Effector memory CD8-positive, alpha-beta T cell (primary cell): ENCODE measurements at regions not wholly inside any gene's neighbourhood (a gene's known extent, or its start where the extent isn't known, plus 50 kb on each side); places are given as distances from the start of the nearest gene placed in this dataset.

Experiments used
- ATAC-seq: fragments of 150-1000 bp; cut with Tn5 transposase; replicated peaks from 2 replicates; pipeline ENCODE4 v1.10.0; 2021; ENCODE audit warnings: mild to moderate bottlenecking, moderate library complexity
- DNase-seq, 3 experiments: peaks; one replicate each; pipeline ENCODE4 v3.0.0; 2021
- H3K27ac Mint-ChIP-seq, 2 donors: one replicate each; pipeline ENCODE4 v1.8.0; 2022; ENCODE audit warnings: mild to moderate bottlenecking in 2 of 2, mixed read lengths in 2 of 2, moderate library complexity in 2 of 2
- H3K27me3 Mint-ChIP-seq, 2 donors: one replicate each; pipeline ENCODE4 v1.8.0; 2022; ENCODE audit warnings: mixed read lengths in 2 of 2
- H3K36me3 Mint-ChIP-seq: one replicate; pipeline ENCODE4 v1.8.0; 2022; ENCODE audit warnings: mild to moderate bottlenecking, moderate library complexity, mixed read lengths; ENCODE audit not compliant: insufficient read depth
- H3K4me1 Mint-ChIP-seq, 2 donors: one replicate each; pipeline ENCODE4 v1.8.0; 2022; ENCODE audit warnings: low read depth in 2 of 2, mixed read lengths in 2 of 2
- H3K4me3 Mint-ChIP-seq, 2 donors: one replicate each; pipeline ENCODE4 v1.8.0; 2022; ENCODE audit warnings: mild to moderate bottlenecking in 2 of 2, mixed read lengths in 2 of 2, moderate library complexity in 2 of 2
- H3K9me3 Mint-ChIP-seq, 2 donors: one replicate each; pipeline ENCODE4 v1.8.0; 2022; ENCODE audit warnings: mixed read lengths in 2 of 2

DNA sequence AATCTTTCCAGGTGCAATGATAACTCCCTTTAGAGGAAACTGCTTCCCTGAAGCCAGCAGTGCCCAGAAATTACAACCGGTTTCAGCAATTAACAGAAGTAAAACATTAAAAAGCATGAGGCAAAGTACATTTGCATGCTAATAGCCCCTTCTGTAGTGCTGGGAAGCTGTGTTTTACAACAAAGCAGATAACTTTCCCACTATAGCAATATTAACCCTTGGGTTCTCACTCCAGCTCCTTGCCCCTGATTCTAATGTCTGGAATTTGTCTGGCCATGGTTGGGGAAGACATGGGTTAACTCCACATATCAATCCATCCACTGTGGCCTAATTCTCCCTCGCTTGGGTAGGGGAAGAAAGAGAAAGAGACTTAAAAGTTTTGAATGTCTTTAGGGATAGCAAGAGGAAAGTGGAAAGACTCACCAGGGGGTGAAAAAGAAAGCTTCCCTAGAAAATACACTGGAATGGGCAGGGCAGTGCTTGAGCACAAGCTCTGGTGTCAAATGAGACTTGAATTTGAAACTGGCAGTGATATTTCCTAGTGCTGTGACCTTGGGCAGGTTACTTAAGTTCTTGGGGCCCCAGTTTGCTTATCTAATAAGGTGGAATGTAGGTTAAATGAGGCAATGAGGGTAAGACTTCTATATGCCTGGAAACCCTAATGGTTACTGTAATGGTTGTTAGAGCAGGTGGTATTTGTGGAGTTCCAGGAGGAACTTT lies 102.0 kb downstream of the SOX9 start:
- H3K27ac Mint-ChIP-seq, result no peak overlapping the region

DNA sequence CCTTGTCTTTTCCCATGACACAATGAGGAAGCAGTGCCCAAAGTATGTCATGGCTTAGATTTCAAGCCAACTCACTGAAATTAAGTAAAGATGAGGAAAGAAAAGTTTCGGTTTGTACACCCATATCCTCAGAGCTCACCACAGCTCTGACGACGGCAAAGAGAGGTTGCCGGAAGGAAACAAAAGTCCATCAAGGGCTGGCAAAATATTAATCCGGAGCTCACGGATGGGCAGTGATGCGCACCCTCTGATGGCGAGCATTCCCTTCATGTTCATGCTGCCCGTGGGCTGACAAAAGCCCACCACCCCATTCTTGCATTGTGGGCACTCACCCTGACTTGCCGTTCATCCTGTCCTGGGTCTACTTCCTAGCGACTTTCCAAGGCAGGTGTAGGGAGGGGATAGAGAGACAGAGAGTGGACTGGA lies 103.1 kb downstream of the SOX9 start:
- no peak for DNase-seq
- Mint-ChIP-seq H3K4me3 (no peak overlapping the region), H3K27ac (no peak overlapping the region), H3K27me3 (peaks cover 7 to 23% of the 10 kb centered on the region in 2 donors), H3K9me3 (peaks cover 0 to under 1% of the 10 kb centered on the region in 2 donors), H3K4me1 (no peaks in the 10 kb centered on the region), H3K36me3 (no peaks in the 10 kb centered on the region)
- no peak for ATAC-seq

More for the DNA sequence above, 102.0 kb downstream of the SOX9 start:
- ATAC-seq (no peak), DNase-seq (no peak)
- Mint-ChIP-seq H3K27me3 (peaks cover 14 to 31% of the 10 kb centered on the region in 2 donors), H3K36me3 (no peaks in the 10 kb centered on the region), H3K9me3 (peaks cover 0 to 6% of the 10 kb centered on the region in 2 donors), H3K4me1 (no peaks in the 10 kb centered on the region), H3K4me3 (no peak overlapping the region)

DNA sequence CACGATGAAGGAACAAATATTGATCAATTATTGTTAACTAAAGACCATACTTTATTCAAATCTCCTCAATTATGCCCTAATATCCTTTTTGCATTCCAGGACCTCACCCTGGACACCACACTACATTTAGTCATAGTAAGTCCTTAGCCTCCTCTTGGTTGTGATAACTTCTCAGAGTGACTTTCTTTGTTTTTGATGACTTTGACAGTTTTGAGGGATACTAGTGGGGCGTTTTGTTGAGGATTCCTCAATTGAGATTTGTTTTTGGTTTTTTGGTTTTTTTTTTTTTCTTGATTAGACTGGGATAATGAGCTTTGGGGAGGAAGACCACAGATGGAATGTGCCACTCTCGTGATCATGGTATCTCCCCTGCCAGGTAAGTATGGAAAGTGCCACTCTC lies 105.5 kb downstream of the SOX9 start:
- DNase-seq (no peak), ATAC-seq (no peak)
- Mint-ChIP-seq H3K9me3 (no peaks in the 10 kb centered on the region), H3K4me3 (no peak overlapping the region), H3K27ac (no peak overlapping the region), H3K36me3 (no peaks in the 10 kb centered on the region), H3K27me3 (no peaks in the 10 kb centered on the region), H3K4me1 (no peaks in the 10 kb centered on the region)

DNA sequence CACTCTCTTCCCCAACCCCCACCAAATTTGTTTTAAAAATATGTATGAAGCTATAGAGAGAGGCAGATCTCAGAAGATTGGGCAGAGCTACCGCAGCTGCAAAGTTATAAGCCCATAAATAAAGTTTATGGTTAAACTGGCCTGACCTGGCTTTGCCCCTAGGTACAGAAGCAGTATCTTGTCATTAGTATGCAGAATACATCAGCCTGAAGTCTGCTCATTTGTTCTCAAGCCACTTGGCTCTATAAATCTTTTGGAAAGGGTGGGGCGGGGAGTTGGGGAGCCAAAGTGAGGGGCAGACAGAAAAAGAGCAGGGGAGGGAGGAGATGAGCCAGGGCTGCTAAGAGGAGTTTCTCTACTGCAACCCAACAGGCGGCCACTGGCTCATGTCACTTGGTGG lies 113.2 kb downstream of the SOX9 start:
- no peaks in the 10 kb centered on the region for H3K4me1 Mint-ChIP-seq
- no peak overlapping the region for H3K27ac Mint-ChIP-seq
- H3K36me3 Mint-ChIP-seq, result no peaks in the 10 kb centered on the region
- no peak overlapping the region for H3K4me3 Mint-ChIP-seq
- no peak for DNase-seq
- H3K27me3 Mint-ChIP-seq, result no peaks in the 10 kb centered on the region
- ATAC-seq, result no peak
- peaks cover 3 to 6% of the 10 kb centered on the region in 2 donors for H3K9me3 Mint-ChIP-seq

DNA sequence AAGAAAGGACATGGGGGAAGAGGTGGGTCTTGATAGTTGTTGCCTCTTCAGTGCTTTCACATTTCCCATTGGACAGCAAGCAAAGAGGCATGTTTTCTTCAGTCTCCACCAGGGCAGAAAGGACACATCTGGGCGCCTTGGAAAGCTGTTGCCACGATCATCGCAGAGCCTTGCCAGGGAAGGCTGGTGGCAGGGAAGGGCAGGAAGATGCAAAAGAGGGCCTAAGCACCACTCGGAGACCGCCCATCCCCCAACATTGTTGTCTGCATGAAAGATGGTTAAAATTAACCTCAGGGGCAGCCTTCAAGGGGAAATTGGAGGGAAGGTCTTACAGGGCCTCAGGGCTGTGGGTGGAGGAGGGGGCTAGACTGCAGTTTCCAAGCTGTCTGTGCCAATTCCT lies 114.2 kb downstream of the SOX9 start:
- Mint-ChIP-seq H3K36me3 (no peaks in the 10 kb centered on the region), H3K4me3 (no peak overlapping the region), H3K27me3 (no peaks in the 10 kb centered on the region), H3K9me3 (peaks cover 6 to 10% of the 10 kb centered on the region in 2 donors), H3K27ac (no peak overlapping the region), H3K4me1 (no peaks in the 10 kb centered on the region)
- no peak for ATAC-seq
- no peak for DNase-seq

DNA sequence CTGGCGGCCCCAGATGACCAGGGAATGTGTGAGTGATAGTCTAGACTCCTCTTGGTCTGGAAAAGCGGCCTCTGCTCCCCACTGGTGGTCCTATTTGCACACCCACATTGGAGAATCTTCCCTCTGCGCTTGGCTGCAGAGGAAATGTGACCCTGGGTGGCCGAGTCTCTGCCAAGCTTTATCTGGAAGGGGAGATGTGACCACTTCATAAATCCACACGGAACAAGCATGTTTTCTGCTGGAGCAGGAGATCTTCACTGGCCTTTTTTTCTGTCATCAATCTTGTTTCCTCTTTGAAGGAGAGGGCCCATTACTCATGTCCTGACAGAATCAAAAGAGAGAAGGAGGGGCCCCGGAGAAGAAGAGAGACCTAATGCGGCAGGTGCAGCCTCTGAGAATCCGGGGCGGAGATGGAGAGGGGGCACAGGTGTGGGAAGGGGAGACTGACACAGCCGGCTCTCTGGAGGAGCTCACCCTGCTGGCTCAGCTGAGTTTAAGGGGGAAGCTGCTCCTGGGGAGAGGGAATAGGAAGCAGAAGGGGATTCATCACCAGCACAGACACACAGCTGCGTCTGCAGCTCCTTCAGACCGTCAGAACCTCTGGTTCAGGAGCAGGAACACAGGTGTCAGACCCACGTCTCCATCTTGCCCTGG lies 116.3 kb downstream of the SOX9 start:
- H3K27ac Mint-ChIP-seq, result no peak overlapping the region
- no peaks in the 10 kb centered on the region for H3K27me3 Mint-ChIP-seq
- no peak for DNase-seq
- no peaks in the 10 kb centered on the region for H3K4me1 Mint-ChIP-seq
- H3K36me3 Mint-ChIP-seq, result no peaks in the 10 kb centered on the region
- no peak for ATAC-seq
- peaks cover 8 to 15% of the 10 kb centered on the region in 2 donors for H3K9me3 Mint-ChIP-seq
- no peak overlapping the region for H3K4me3 Mint-ChIP-seq

DNA sequence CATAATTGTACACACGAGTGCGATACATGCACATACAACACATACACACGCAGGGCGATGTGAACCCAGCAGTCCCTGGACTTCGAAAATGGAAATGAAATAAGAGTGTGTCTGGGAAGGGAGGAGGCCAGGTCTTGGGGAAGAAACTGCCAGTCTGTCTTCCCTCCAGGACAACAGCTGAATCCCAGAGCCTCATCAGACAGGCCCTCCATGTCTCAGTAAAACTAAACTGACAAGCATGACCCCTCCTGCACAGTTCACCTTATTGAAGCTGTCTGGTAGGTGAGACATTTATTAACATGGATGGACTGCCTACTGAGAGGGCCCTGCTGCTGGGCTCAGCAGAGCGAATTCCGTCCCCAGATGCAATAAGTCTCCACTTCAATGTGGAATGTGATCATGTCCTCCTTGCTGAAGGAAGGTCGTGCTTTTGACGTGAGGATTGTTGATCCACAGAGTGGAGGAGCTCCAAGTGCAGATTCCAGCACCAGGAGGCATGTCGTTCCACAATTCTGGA lies 117.4 kb downstream of the SOX9 start:
- Mint-ChIP-seq H3K4me3 (no peak overlapping the region), H3K27ac (no peak overlapping the region)
- no peak for DNase-seq

DNA sequence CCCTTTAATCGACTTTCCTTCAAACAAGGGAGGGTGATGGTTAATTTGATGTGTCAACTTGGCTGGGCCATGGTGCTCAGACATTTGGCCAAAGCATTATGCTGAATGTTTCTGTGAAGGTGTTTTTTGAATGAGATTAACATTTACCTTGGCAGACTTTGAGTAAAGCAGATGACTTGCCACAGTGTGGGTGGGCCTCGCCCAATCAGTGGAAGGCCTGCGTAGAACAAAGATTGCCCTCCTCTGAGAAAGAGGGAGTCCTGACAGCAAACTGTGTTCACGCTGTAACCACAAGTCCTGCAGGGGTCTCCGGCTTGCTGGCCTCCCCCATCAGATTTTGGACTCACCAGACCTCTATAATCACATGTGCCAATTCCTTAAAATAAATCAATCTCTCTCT lies 118.7 kb downstream of the SOX9 start:
- no peak overlapping the region for H3K27ac Mint-ChIP-seq
- no peaks in the 10 kb centered on the region for H3K36me3 Mint-ChIP-seq
- H3K4me3 Mint-ChIP-seq, result no peak overlapping the region

More for the DNA sequence above, 117.4 kb downstream of the SOX9 start:
- no peaks in the 10 kb centered on the region for H3K36me3 Mint-ChIP-seq
- no peaks in the 10 kb centered on the region for H3K27me3 Mint-ChIP-seq
- H3K4me1 Mint-ChIP-seq, result no peaks in the 10 kb centered on the region
- H3K9me3 Mint-ChIP-seq, result peaks cover 8 to 15% of the 10 kb centered on the region in 2 donors
- no peak for ATAC-seq

DNA sequence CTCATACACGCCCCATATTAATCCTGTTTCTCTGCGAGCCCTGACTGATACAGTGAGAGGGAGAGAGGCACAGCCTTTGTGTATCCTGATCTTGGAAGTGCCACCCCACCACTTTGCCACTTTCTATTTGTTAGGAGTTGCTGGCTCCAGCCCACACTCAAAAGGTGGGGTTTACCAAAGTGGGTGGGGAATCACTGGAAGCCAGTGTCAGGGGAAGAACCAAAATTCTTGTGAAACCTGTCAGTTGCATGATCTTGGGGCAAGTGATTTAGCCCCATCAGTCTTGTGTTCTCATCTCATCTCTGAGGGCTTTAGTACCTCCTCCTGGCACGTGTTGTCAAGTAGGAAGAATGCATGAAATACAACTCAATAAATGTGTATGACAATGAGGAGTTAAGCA lies 119.5 kb downstream of the SOX9 start:
- H3K9me3 Mint-ChIP-seq, result peaks cover 15 to 17% of the 10 kb centered on the region in 2 donors
- H3K4me3 Mint-ChIP-seq, result no peak overlapping the region
- DNase-seq (no peak), ATAC-seq (no peak)
- H3K4me1 Mint-ChIP-seq, result no peaks in the 10 kb centered on the region
- no peaks in the 10 kb centered on the region for H3K36me3 Mint-ChIP-seq
- no peak overlapping the region for H3K27ac Mint-ChIP-seq
- H3K27me3 Mint-ChIP-seq, result no peaks in the 10 kb centered on the region

More for the DNA sequence above, 118.7 kb downstream of the SOX9 start:
- ATAC-seq (no peak), DNase-seq (no peak)
- H3K9me3 Mint-ChIP-seq, result peaks cover 15 to 19% of the 10 kb centered on the region in 2 donors
- H3K27me3 Mint-ChIP-seq, result no peaks in the 10 kb centered on the region
- no peaks in the 10 kb centered on the region for H3K4me1 Mint-ChIP-seq

DNA sequence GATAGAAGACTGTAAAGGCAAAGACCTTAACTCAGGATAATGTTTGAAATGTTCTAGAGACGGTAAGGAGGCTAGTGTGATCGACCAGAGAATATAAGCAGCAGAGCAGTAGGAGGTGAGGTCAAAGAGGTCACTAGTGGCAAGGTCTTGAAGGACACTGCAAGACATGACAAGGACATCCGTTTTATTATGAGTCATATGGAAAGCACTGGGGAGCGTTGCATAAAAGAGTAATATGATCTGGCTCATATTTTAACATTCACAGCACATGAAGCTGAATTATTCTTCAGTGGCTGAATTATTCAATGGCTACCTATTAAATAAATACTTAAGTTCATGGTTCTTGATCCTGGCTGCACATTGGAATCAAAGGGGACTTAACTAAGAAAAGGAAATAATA lies 123.7 kb downstream of the SOX9 start:
- ATAC-seq (no peak), DNase-seq (no peak)
- no peak overlapping the region for H3K27ac Mint-ChIP-seq
- peaks cover 12 to 17% of the 10 kb centered on the region in 2 donors for H3K9me3 Mint-ChIP-seq
- no peak overlapping the region for H3K4me3 Mint-ChIP-seq
- H3K36me3 Mint-ChIP-seq, result no peaks in the 10 kb centered on the region
- no peaks in the 10 kb centered on the region for H3K27me3 Mint-ChIP-seq
- H3K4me1 Mint-ChIP-seq, result no peaks in the 10 kb centered on the region

DNA sequence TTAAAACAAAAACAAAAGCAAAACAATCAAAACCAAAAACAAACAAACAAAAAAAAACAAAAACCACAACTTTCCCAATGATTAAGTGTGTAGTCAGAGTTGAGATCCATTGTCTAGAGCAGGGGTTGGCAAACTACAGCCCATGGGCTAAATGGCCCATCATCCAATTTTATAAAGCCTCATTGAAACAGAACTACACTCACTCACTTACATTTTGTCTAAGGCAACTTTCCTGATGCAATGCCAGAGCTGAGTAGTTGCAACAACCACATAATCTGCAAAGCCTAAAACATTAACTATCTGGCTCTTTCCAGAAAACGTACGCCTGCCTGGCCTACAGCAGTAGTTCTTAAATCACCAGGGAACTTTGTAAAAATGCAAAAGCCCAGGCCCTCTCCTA lies 124.1 kb downstream of the SOX9 start:
- H3K9me3 Mint-ChIP-seq, result peaks cover 9 to 13% of the 10 kb centered on the region in 2 donors

DNA sequence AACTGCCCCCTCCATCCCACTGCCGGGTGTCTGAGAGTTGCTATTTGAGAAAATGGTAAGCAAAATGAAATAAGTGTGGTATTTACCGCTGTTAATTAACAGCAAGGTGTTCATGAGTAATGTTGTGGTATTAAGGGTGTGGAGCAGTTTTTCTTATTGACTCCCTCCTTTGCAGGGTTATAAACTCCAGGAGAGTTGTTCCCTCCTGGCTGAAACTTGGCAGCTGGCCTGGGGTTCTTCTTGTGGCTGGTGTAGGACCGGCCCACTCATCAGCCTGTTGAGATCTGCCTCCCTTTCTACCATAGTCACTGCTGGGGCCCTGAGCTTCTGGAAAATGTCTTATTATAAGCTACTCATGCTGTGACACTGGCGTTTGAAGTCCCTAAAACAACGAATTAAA lies 128.6 kb downstream of the SOX9 start:
- peaks cover 5 to 13% of the 10 kb centered on the region in 2 donors for H3K9me3 Mint-ChIP-seq
- no peaks in the 10 kb centered on the region for H3K4me1 Mint-ChIP-seq
- no peak for ATAC-seq
- DNase-seq, result no peak
- no peak overlapping the region for H3K4me3 Mint-ChIP-seq
- H3K36me3 Mint-ChIP-seq, result no peaks in the 10 kb centered on the region
- no peaks in the 10 kb centered on the region for H3K27me3 Mint-ChIP-seq
- no peak overlapping the region for H3K27ac Mint-ChIP-seq

More for the DNA sequence above, 124.1 kb downstream of the SOX9 start:
- DNase-seq (no peak), ATAC-seq (no peak)
- Mint-ChIP-seq H3K36me3 (no peaks in the 10 kb centered on the region), H3K4me3 (no peak overlapping the region), H3K27ac (no peak overlapping the region), H3K27me3 (no peaks in the 10 kb centered on the region), H3K4me1 (no peaks in the 10 kb centered on the region)

DNA sequence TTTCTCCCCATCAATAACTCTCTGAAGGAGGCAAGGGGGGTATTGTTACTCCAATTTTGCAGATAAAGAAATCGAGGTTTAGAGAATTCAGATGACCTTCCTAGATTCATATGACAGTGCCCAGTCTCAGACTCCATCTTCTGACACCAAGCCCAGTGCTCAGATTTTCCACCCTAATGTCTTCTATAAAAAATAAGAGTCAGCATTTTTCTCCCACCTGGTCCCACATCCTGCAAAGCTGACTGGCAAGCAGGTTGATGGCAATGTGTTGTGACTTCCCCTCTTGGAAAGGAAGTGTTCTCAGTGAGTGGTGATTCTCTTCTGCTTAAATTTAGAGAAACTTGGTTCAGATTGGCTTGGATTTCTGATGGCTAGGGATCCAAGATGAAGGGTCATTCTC lies 129.4 kb downstream of the SOX9 start:
- Mint-ChIP-seq H3K4me3 (no peak overlapping the region), H3K9me3 (peaks cover 4 to 14% of the 10 kb centered on the region in 2 donors), H3K27me3 (no peaks in the 10 kb centered on the region), H3K27ac (no peak overlapping the region), H3K36me3 (no peaks in the 10 kb centered on the region), H3K4me1 (no peaks in the 10 kb centered on the region)
- ATAC-seq (no peak), DNase-seq (no peak)

DNA sequence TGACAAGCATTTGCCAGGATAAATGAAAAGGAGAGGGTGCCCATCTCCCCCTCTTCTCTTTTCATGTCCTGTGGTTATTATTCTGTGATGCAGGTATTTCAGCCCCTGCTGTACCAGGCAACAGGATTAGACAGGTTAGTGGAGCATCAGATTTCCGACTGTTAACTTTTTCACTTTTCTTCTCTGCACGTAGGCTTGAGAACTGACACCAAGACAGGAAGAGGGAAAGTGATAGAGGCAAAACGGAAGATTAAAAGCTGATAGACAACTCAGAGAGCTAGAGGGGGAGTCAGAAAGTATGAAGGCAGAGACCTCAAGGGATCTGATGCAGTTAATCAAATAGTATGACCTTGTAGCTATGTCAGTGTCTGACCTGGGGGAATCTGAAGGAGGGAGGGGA lies 132.8 kb downstream of the SOX9 start:
- no peaks in the 10 kb centered on the region for H3K27me3 Mint-ChIP-seq
- H3K36me3 Mint-ChIP-seq, result no peaks in the 10 kb centered on the region
- peaks cover 4 to 14% of the 10 kb centered on the region in 2 donors for H3K9me3 Mint-ChIP-seq
- H3K4me1 Mint-ChIP-seq, result no peaks in the 10 kb centered on the region
- no peak for ATAC-seq
- H3K27ac Mint-ChIP-seq, result no peak overlapping the region
- H3K4me3 Mint-ChIP-seq, result no peak overlapping the region
- no peak for DNase-seq
